ENCODE measurements at regions not wholly inside any gene's neighbourhood (a gene's known extent, or its start where the extent isn't known, plus 50 kb on each side); places are given as distances from the start of the nearest gene placed in this dataset.

DNA sequence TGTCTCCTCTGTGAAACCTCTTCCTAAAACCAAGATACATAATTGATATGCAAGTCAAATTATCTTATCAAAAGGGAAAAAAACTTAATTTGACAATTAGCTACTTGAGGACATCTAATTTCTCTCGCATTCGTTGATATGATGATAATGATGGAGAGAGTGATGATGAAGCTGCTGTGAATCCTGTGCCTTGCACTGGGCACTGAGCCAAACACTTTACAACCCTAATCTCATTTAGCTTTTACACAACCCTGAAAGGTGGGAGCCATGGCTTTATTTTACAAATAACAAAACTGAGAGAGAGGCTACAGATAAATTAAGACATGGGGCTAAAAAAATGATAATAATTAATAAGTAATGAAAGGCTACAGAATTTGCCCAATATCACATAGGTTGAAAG, 176.0 kb downstream of the NOC3L start:
- Histone ChIP-seq H3K9me3 (ENCODE audit: severe bottlenecking) (no peaks in the 10 kb centered on the region), H3K36me3 (ENCODE audit: low read depth) (no peaks in the 10 kb centered on the region), H3K27me3 (ENCODE audit: insufficient read depth, poor library complexity, severe bottlenecking) (no peaks in the 10 kb centered on the region), H3K27ac (ENCODE audit: poor library complexity, severe bottlenecking) (no peak overlapping the region), H3K4me3 (ENCODE audit: severe bottlenecking) (no peak overlapping the region), H3K4me1 (ENCODE audit: insufficient read depth, poor library complexity, severe bottlenecking) (peaks cover 11% of the 10 kb centered on the region)
- ATAC-seq (ENCODE audit: low read depth): no peak
- TF ChIP-seq, protein P1, sequence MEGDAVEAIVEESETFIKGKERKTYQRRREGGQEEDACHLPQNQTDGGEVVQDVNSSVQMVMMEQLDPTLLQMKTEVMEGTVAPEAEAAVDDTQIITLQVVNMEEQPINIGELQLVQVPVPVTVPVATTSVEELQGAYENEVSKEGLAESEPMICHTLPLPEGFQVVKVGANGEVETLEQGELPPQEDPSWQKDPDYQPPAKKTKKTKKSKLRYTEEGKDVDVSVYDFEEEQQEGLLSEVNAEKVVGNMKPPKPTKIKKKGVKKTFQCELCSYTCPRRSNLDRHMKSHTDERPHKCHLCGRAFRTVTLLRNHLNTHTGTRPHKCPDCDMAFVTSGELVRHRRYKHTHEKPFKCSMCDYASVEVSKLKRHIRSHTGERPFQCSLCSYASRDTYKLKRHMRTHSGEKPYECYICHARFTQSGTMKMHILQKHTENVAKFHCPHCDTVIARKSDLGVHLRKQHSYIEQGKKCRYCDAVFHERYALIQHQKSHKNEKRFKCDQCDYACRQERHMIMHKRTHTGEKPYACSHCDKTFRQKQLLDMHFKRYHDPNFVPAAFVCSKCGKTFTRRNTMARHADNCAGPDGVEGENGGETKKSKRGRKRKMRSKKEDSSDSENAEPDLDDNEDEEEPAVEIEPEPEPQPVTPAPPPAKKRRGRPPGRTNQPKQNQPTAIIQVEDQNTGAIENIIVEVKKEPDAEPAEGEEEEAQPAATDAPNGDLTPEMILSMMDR (IDR thresholded peaks at IDR 0.05; ENCODE audit: poor library complexity, severe bottlenecking): no peak
- no peak for DNase-seq (ENCODE audit: low spot score)

DNA sequence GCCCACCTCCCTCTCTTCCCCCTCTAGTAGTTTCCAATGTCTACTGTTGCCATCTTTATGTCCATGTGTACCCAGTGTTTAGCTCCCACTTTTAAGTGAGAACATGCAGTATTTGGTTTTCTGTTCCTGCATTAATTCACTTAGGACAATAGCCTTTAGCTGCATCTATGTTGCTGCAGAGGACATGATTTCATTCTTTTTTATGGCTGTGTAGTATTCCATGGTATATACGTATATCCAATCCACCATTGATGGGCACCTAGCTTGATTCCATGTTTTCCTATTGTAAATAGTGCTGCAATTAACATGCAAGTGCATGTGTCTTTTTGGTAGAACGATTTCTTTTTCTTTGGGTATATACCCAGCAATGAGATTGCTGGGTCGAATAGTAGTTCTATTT, 170.4 kb downstream of the NOC3L start:
- no peak for ATAC-seq (ENCODE audit: low read depth)
- H3K4me3 ChIP-seq (ENCODE audit: severe bottlenecking): no peak overlapping the region
- no peaks in the 10 kb centered on the region for H3K9me3 ChIP-seq (ENCODE audit: severe bottlenecking)
- DNase-seq (ENCODE audit: low spot score): no peak
- no peaks in the 10 kb centered on the region for H3K36me3 ChIP-seq (ENCODE audit: low read depth)
- no peak overlapping the region for H3K27ac ChIP-seq (ENCODE audit: poor library complexity, severe bottlenecking)
- peaks cover 11% of the 10 kb centered on the region for H3K4me1 ChIP-seq (ENCODE audit: insufficient read depth, poor library complexity, severe bottlenecking)
- no peaks in the 10 kb centered on the region for H3K27me3 ChIP-seq (ENCODE audit: insufficient read depth, poor library complexity, severe bottlenecking)
- TF ChIP-seq, protein P1 (IDR thresholded peaks at IDR 0.05; ENCODE audit: poor library complexity, severe bottlenecking): no peak

DNA sequence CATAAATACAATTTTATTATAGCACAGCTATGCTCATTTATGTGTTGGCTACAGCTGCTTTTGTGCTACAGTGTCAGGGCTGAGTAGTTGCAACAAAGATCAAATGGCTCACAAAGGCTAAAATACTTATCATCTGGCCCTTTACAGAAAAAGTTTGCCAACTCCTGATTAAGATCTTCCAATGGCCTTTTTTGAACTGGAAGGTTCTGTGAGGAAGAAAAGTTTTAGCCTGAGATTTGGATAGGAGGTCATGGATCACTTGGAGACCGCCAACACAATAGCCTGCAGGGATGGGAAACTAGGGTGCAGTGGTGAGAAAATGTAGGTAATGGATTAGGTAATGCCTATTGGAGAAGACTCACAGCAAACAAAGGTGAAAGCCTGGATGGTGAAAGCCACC, 169.8 kb downstream of the NOC3L start:
- DNase-seq (ENCODE audit: low spot score): no peak

DNA sequence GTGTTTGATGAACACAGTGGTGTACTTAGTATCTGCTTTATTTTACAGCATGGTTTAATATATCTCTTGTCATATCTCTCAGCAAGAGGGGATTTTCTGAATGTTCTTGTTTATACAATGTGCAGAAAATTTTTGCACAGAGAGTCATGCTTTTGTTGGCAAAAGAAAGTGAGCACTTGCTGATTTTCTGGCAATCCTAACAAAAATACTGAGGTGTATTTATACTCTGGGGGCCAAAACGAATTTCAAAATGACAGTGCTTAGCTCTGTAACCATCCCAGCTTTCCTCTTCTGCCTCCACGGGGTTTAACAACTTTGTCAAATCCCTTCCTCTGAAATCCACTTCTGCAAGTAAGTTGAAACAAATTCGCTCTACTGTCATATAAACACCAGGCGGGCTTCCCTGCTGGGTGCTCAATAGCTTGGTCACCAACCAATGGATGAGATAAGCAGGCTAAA, 169.2 kb downstream of the NOC3L start:
- Histone ChIP-seq H3K27me3 (ENCODE audit: insufficient read depth, poor library complexity, severe bottlenecking) (no peaks in the 10 kb centered on the region), H3K9me3 (ENCODE audit: severe bottlenecking) (no peaks in the 10 kb centered on the region), H3K36me3 (ENCODE audit: low read depth) (no peaks in the 10 kb centered on the region), H3K4me1 (ENCODE audit: insufficient read depth, poor library complexity, severe bottlenecking) (peaks cover 11% of the 10 kb centered on the region), H3K27ac (ENCODE audit: poor library complexity, severe bottlenecking) (peak overlapping the region; percentile 10), H3K4me3 (ENCODE audit: severe bottlenecking) (no peak overlapping the region)
- DNase-seq (ENCODE audit: low spot score) (no peak), ATAC-seq (ENCODE audit: low read depth) (no peak)
- TF ChIP-seq, protein P1 (IDR thresholded peaks at IDR 0.05; ENCODE audit: poor library complexity, severe bottlenecking): no peak

More for the DNA sequence above, 169.8 kb downstream of the NOC3L start:
- no peaks in the 10 kb centered on the region for H3K27me3 ChIP-seq (ENCODE audit: insufficient read depth, poor library complexity, severe bottlenecking)
- H3K27ac ChIP-seq (ENCODE audit: poor library complexity, severe bottlenecking): peak overlapping the region; percentile 10
- no peak overlapping the region for H3K4me3 ChIP-seq (ENCODE audit: severe bottlenecking)
- no peaks in the 10 kb centered on the region for H3K9me3 ChIP-seq (ENCODE audit: severe bottlenecking)
- TF ChIP-seq, protein P1 (IDR thresholded peaks at IDR 0.05; ENCODE audit: poor library complexity, severe bottlenecking): no peak
- no peak for ATAC-seq (ENCODE audit: low read depth)
- H3K4me1 ChIP-seq (ENCODE audit: insufficient read depth, poor library complexity, severe bottlenecking): peaks cover 11% of the 10 kb centered on the region
- no peaks in the 10 kb centered on the region for H3K36me3 ChIP-seq (ENCODE audit: low read depth)

DNA sequence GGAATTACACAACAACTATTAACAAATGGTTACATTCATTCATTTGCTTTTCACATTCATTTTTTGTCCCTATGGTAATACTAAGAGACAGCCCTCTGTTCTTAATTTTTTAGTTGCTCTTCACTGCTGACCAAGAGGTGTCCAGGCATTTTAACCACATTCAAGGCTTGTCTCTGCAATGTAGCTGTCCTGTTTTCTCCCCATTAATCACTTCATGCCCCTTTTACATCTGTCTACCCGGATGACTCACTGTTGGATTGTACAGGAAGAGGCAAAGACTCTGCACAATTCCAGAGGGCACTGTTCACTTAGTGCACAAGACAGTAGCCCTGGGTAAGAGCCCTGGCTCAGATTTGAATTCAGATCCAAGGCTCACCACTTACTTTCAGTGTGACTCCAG, 168.5 kb downstream of the NOC3L start:
- Histone ChIP-seq H3K4me3 (ENCODE audit: severe bottlenecking) (no peak overlapping the region), H3K9me3 (ENCODE audit: severe bottlenecking) (no peaks in the 10 kb centered on the region), H3K27ac (ENCODE audit: poor library complexity, severe bottlenecking) (peak overlapping the region; percentile 10), H3K4me1 (ENCODE audit: insufficient read depth, poor library complexity, severe bottlenecking) (peaks cover 11% of the 10 kb centered on the region), H3K36me3 (ENCODE audit: low read depth) (no peaks in the 10 kb centered on the region), H3K27me3 (ENCODE audit: insufficient read depth, poor library complexity, severe bottlenecking) (no peaks in the 10 kb centered on the region)
- DNase-seq (ENCODE audit: low spot score) (no peak), ATAC-seq (ENCODE audit: low read depth) (peak; percentile 98)
- TF ChIP-seq, protein P1 (IDR thresholded peaks at IDR 0.05; ENCODE audit: poor library complexity, severe bottlenecking): peak; percentile 47
